GM12874 (cell line): ENCODE measurements at regions not wholly inside any gene's neighbourhood (a gene's known extent, or its start where the extent isn't known, plus 50 kb on each side); places are given as distances from the start of the nearest gene placed in this dataset.

Source experiments
- CTCF ChIP-seq: IDR thresholded peaks from 2 replicates; pipeline ENCODE4 v1.5.1; 2011; ENCODE audit warnings: low read depth, mild to moderate bottlenecking, control low read depth, low read length, moderate library complexity; ENCODE audit not compliant: insufficient read depth

DNA sequence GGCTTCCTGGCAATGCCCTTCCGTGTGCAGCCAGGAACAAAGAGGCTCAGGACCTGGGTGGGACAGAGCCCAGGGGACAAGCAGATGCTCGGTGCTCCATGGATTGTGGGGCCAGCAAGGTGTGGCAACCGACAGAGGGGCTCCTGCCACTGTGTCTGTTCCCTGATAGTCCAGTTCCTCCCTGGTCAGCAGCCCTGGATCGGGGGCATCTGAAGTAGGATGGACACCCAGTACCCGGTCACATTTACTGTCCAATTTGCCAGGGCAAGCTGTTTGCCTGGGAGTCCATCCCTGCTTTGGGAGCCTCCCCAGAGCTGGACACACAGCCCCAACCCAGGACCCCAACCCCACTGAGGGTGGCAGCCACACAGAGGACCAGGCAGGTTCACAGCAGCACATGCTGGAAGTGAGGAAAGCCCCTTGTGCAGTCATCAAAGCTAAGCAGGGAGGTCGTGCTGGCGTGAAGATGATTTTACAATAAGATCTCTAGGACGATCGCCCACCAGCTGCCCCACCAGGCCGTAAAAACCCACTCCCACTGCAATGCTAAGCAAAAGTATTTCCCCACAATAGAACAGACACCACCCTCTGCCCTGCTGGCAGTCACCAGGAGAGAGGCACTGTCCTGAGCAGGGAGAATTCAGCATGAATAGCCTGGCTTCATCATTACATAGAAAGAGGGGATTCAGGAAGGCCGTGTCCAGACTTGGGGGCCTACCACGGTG, 141.7 kb downstream of the NDUFA10 start:
- no peak for TF ChIP-seq CTCF

DNA sequence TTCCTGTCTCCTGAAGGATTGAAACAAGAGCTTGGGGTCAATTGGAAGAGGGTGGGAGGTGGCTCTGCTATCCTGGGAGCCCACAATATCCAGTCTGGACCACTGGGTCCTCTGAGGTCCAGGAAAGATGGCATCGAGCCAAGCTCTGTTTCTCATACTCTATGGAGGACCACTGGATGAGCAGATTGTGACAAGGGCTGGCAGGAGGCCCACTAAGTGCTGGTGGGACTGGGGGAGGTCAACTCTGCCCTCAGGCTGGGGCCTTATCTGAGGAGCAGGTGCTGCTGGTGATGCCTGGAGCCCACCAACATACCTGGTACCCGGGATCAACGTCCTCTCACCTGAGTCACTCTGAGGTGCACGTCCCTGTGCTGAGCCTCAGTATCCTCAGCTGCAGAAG, 142.4 kb downstream of the NDUFA10 start:
- no peak for TF ChIP-seq CTCF

GRCh38 chr2:239882331-239882732, 142.8 kb downstream of the NDUFA10 start:
- TF ChIP-seq CTCF: peak; percentile 55

DNA sequence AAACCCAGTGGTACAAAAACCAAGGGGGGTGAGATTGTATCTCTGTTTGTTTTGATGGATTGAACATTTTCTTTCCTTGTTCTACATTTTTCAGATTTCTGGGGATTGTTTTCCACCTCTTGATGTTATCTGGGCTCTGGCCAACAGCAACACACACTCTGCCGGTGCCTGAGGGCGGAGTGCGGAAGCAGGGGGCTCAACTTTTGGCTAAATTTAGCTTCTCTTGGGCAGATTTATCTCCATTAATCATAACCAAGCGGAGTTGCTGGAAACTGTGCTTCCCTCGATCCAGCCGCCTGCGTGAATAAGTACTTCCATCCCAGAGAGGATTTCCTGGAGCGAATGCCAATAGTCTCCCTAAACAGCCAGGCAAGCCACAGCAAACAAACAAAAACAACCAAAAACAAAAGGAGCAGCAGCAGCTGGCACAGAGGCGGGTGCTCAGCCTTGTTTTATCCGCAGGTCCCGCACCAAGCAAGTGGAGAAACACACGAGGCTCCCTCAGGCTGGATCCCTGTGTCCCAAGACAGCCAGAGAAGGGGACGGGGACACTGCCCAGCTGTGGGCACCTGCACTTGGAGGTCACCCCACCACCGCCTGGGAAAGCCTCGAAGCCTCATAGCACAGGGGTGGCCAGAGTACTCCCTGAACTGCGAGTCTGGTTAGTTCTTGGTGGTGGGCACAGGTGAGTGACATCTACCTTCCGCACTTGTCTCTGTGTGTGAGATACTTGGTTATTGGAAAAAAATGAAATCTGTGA, 143.4 kb downstream of the NDUFA10 start:
- no peak for TF ChIP-seq CTCF

- TF ChIP-seq CTCF: no peak
Observed at GRCh38 chr2:239881031-239881471, 144.1 kb downstream of the NDUFA10 start.

- TF ChIP-seq CTCF: no peak
Observed at GRCh38 chr2:239880396-239880795, 144.7 kb downstream of the NDUFA10 start.

DNA sequence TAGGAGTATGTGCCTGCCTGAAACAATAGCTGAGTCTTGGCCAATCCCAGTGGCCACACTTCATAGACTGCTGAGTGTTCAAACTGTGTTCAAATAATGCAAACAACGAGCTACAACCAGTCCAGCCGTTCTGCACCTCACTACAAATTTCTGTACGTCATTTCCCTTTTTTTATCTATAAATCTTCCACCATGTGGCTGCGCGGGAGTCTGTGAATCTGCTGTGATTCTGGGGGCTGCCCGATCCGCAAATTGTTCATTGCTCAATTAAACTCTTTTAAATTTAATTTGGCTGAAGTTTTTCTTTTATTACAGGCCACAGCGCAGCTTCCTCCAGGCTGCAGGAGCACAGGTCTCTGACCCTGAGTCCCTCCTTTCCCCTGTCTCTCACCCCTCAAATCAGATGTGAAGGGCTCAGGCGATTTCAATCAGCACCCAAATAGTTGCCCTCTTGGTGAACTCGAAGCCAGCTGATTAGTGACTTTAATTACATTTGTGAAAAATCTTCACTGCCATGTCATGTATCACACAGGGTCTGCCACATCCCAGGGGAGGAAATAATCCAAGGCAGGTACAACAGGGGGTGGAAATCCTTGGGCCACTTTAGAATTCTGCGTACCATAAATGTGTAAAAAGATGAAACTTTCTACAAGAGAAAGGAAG, 145.6 kb downstream of the NDUFA10 start:
- no peak for TF ChIP-seq CTCF
